ENCODE measurements at regions not wholly inside any gene's neighbourhood (a gene's known extent, or its start where the extent isn't known, plus 50 kb on each side); places are given as distances from the start of the nearest gene placed in this dataset.

- H3K4me3 ChIP-seq: no peak overlapping the region
- no peak overlapping the region for H3K27ac ChIP-seq
- H3K36me3 ChIP-seq: no peaks in the 10 kb centered on the region
- no peak for DNase-seq (ENCODE audit: low read depth in 1 of 2, low spot score in 2 of 2)
- peaks cover 2% of the 10 kb centered on the region; the same call in 1 of the 2 replicates for H3K9me3 ChIP-seq (replicated peaks)
- no peaks in the 10 kb centered on the region for H3K27me3 ChIP-seq (replicated peaks)
- H3K4me1 ChIP-seq (replicated peaks): no peaks in the 10 kb centered on the region
These were observed 603.1 kb downstream of the MCTP2 start for GRCh38 chr15:94834494-94834893.

- no peak for DNase-seq (ENCODE audit: low read depth in 1 of 2, low spot score in 2 of 2)
- H3K4me3 ChIP-seq: no peak overlapping the region
- no peaks in the 10 kb centered on the region for H3K36me3 ChIP-seq
- no peak overlapping the region for H3K27ac ChIP-seq
- no peaks in the 10 kb centered on the region; the same call in 1 of the 2 replicates for H3K9me3 ChIP-seq (replicated peaks)
- no peaks in the 10 kb centered on the region for H3K4me1 ChIP-seq (replicated peaks)
- H3K27me3 ChIP-seq (replicated peaks): no peaks in the 10 kb centered on the region
These were observed 606.9 kb downstream of the MCTP2 start for GRCh38 chr15:94838281-94838680.

GRCh38 chr15:94840794-94841783 lies 609.7 kb downstream of the MCTP2 start:
- Histone ChIP-seq H3K4me1 (replicated peaks) (no peaks in the 10 kb centered on the region), H3K36me3 (no peaks in the 10 kb centered on the region), H3K27ac (no peak overlapping the region), H3K9me3 (replicated peaks) (peaks cover 5% of the 10 kb centered on the region; the same call in 1 of the 2 replicates), H3K4me3 (no peak overlapping the region), H3K27me3 (replicated peaks) (no peaks in the 10 kb centered on the region)
- DNase-seq (ENCODE audit: low read depth in 1 of 2, low spot score in 2 of 2): no peak

GRCh38 chr15:94843060-94843459 lies 611.7 kb downstream of the MCTP2 start:
- DNase-seq (ENCODE audit: low read depth in 1 of 2, low spot score in 2 of 2): no peak
- Histone ChIP-seq H3K4me1 (replicated peaks) (no peaks in the 10 kb centered on the region), H3K9me3 (replicated peaks) (peaks cover 5% of the 10 kb centered on the region; the same call in 1 of the 2 replicates), H3K27ac (no peak overlapping the region), H3K36me3 (no peaks in the 10 kb centered on the region), H3K27me3 (replicated peaks) (no peaks in the 10 kb centered on the region), H3K4me3 (no peak overlapping the region)

GRCh38 chr15:94844198-94844537 lies 612.8 kb downstream of the MCTP2 start:
- DNase-seq (ENCODE audit: low read depth in 1 of 2, low spot score in 2 of 2): no peak
- no peak overlapping the region for H3K27ac ChIP-seq
- H3K4me1 ChIP-seq (replicated peaks): no peaks in the 10 kb centered on the region
- no peaks in the 10 kb centered on the region for H3K27me3 ChIP-seq (replicated peaks)
- no peak overlapping the region for H3K4me3 ChIP-seq
- no peaks in the 10 kb centered on the region for H3K36me3 ChIP-seq
- peaks cover 5% of the 10 kb centered on the region; the same call in 1 of the 2 replicates for H3K9me3 ChIP-seq (replicated peaks)

- no peak for DNase-seq (ENCODE audit: low read depth in 1 of 2, low spot score in 2 of 2)
- Histone ChIP-seq H3K36me3 (no peaks in the 10 kb centered on the region), H3K4me1 (replicated peaks) (no peaks in the 10 kb centered on the region), H3K27me3 (replicated peaks) (no peaks in the 10 kb centered on the region), H3K27ac (no peak overlapping the region), H3K9me3 (replicated peaks) (peaks cover 5% of the 10 kb centered on the region; the same call in 1 of the 2 replicates), H3K4me3 (no peak overlapping the region)
These were observed 613.4 kb downstream of the MCTP2 start for GRCh38 chr15:94844538-94845389.

- H3K4me3 ChIP-seq: no peak overlapping the region
- no peak for DNase-seq (ENCODE audit: low read depth in 1 of 2, low spot score in 2 of 2)
- peaks cover 5% of the 10 kb centered on the region; the same call in 1 of the 2 replicates for H3K9me3 ChIP-seq (replicated peaks)
- H3K4me1 ChIP-seq (replicated peaks): no peaks in the 10 kb centered on the region
- H3K27ac ChIP-seq: no peak overlapping the region
- H3K27me3 ChIP-seq (replicated peaks): no peaks in the 10 kb centered on the region
- H3K36me3 ChIP-seq: no peaks in the 10 kb centered on the region
These were observed 614.0 kb downstream of the MCTP2 start for GRCh38 chr15:94845390-94845716.

GRCh38 chr15:94847325-94847724 lies 616.0 kb downstream of the MCTP2 start:
- Histone ChIP-seq H3K27ac (no peak overlapping the region), H3K27me3 (replicated peaks) (no peaks in the 10 kb centered on the region), H3K36me3 (no peaks in the 10 kb centered on the region), H3K4me3 (no peak overlapping the region), H3K9me3 (replicated peaks) (peaks cover 11% of the 10 kb centered on the region; the same call in 1 of the 2 replicates), H3K4me1 (replicated peaks) (no peaks in the 10 kb centered on the region)
- no peak for DNase-seq (ENCODE audit: low read depth in 1 of 2, low spot score in 2 of 2)

- Histone ChIP-seq H3K9me3 (replicated peaks) (peaks cover 11% of the 10 kb centered on the region; the same call in 1 of the 2 replicates), H3K36me3 (no peaks in the 10 kb centered on the region), H3K27ac (no peak overlapping the region), H3K4me3 (no peak overlapping the region), H3K4me1 (replicated peaks) (no peaks in the 10 kb centered on the region), H3K27me3 (replicated peaks) (no peaks in the 10 kb centered on the region)
- no peak for DNase-seq (ENCODE audit: low read depth in 1 of 2, low spot score in 2 of 2)
These were observed 616.7 kb downstream of the MCTP2 start for GRCh38 chr15:94848054-94848453.

GRCh38 chr15:94855018-94855408 lies 623.7 kb downstream of the MCTP2 start:
- DNase-seq (ENCODE audit: low read depth in 1 of 2, low spot score in 2 of 2): no peak
- Histone ChIP-seq H3K4me1 (replicated peaks) (no peaks in the 10 kb centered on the region), H3K9me3 (replicated peaks) (peaks cover 6% of the 10 kb centered on the region; the same call in 1 of the 2 replicates), H3K36me3 (no peaks in the 10 kb centered on the region), H3K4me3 (no peak overlapping the region), H3K27ac (no peak overlapping the region), H3K27me3 (replicated peaks) (no peaks in the 10 kb centered on the region)

GRCh38 chr15:94855409-94856266 lies 624.3 kb downstream of the MCTP2 start:
- no peaks in the 10 kb centered on the region for H3K27me3 ChIP-seq (replicated peaks)
- peaks cover 6% of the 10 kb centered on the region; the same call in 1 of the 2 replicates for H3K9me3 ChIP-seq (replicated peaks)
- no peaks in the 10 kb centered on the region for H3K36me3 ChIP-seq
- H3K4me1 ChIP-seq (replicated peaks): no peaks in the 10 kb centered on the region
- H3K27ac ChIP-seq: no peak overlapping the region
- H3K4me3 ChIP-seq: no peak overlapping the region
- no peak for DNase-seq (ENCODE audit: low read depth in 1 of 2, low spot score in 2 of 2)

GRCh38 chr15:94856267-94856854 lies 625.0 kb downstream of the MCTP2 start:
- no peak overlapping the region for H3K4me3 ChIP-seq
- H3K4me1 ChIP-seq (replicated peaks): no peaks in the 10 kb centered on the region
- H3K9me3 ChIP-seq (replicated peaks): peaks cover 6% of the 10 kb centered on the region; the same call in 1 of the 2 replicates
- H3K27me3 ChIP-seq (replicated peaks): no peaks in the 10 kb centered on the region
- no peaks in the 10 kb centered on the region for H3K36me3 ChIP-seq
- H3K27ac ChIP-seq: no peak overlapping the region
- DNase-seq (ENCODE audit: low read depth in 1 of 2, low spot score in 2 of 2): no peak

- Histone ChIP-seq H3K27me3 (replicated peaks) (no peaks in the 10 kb centered on the region), H3K4me1 (replicated peaks) (no peaks in the 10 kb centered on the region), H3K9me3 (replicated peaks) (no peaks in the 10 kb centered on the region; the same call in 1 of the 2 replicates), H3K4me3 (no peak overlapping the region), H3K36me3 (no peaks in the 10 kb centered on the region), H3K27ac (no peak overlapping the region)
- DNase-seq (ENCODE audit: low read depth in 1 of 2, low spot score in 2 of 2): no peak
These were observed 626.1 kb downstream of the MCTP2 start for GRCh38 chr15:94857466-94857865.
